ENCODE measurements at regions not wholly inside any gene's neighbourhood (a gene's known extent, or its start where the extent isn't known, plus 50 kb on each side); places are given as distances from the start of the nearest gene placed in this dataset.

DNA sequence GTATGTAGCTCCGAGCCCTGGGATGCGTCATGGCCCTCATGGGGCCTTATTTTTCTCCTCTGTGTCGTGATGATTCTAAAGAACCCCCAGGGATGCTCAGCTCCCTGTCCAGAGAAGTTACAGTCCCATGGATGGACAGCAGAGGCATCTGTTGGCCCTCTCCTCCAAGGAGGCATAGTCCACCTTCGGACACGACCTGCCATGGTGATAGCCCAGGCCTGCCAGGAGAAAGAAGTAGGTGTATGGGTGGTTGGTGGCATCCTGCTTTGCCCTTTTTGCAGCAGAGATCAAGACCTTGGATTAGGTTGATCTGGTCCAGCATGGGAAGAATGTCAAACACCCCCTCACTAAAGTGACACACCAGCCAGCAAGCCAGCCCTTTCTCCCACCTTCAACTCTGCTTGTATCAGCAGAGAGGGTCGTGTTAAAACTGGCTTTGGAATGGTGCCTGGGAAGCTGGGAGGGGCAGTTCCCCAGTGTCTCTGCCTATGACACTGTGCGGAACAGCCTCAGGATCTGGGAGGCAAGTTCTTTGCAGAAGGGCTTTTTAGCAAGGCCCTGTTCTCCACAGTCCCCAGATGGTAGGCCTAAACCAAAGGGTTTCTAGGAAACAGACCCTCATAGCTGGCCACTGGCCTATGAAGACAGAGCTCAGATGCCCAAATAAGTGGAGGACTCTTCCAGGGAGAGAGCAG is 259.9 kb upstream of the RPL38 start (continued):
- TF ChIP-seq POLR2AphosphoS5 (IDR thresholded peaks at IDR 0.05; ENCODE audit: low read depth, low read length) = no peak
- TF ChIP-seq ELF1 (IDR thresholded peaks at IDR 0.05; ENCODE audit: borderline replicate concordance, low read depth) = no peak
- TF ChIP-seq, protein P1, sequence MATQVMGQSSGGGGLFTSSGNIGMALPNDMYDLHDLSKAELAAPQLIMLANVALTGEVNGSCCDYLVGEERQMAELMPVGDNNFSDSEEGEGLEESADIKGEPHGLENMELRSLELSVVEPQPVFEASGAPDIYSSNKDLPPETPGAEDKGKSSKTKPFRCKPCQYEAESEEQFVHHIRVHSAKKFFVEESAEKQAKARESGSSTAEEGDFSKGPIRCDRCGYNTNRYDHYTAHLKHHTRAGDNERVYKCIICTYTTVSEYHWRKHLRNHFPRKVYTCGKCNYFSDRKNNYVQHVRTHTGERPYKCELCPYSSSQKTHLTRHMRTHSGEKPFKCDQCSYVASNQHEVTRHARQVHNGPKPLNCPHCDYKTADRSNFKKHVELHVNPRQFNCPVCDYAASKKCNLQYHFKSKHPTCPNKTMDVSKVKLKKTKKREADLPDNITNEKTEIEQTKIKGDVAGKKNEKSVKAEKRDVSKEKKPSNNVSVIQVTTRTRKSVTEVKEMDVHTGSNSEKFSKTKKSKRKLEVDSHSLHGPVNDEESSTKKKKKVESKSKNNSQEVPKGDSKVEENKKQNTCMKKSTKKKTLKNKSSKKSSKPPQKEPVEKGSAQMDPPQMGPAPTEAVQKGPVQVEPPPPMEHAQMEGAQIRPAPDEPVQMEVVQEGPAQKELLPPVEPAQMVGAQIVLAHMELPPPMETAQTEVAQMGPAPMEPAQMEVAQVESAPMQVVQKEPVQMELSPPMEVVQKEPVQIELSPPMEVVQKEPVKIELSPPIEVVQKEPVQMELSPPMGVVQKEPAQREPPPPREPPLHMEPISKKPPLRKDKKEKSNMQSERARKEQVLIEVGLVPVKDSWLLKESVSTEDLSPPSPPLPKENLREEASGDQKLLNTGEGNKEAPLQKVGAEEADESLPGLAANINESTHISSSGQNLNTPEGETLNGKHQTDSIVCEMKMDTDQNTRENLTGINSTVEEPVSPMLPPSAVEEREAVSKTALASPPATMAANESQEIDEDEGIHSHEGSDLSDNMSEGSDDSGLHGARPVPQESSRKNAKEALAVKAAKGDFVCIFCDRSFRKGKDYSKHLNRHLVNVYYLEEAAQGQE (IDR thresholded peaks at IDR 0.05; ENCODE audit: low read depth) = no peak
- no peak for TF ChIP-seq JUND (IDR thresholded peaks at IDR 0.05)

DNA sequence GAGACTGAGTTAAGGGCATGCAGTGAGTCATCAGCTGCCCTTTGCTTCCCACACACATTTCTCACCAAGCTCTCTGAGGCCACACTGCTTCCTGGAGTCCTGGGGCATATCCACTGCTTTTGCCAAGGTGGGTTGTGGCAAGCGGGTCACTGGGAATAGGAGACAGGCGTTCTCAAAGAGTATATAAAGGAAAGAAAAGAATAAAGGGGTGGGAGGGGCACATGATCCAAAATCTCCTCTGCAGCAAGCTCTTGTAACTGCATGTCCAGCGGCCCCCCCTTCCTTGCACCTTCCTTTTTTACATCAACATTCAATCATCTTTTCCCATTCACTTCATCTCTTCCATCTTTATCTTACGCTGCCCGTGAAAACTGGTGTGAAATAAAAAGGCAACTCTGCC is 259.1 kb upstream of the RPL38 start:
- intact Hi-C loops (cut with micrococcal nuclease) = no loop called here
- H3K9me2 ChIP-seq (ENCODE audit: insufficient read depth) = no peaks in the 10 kb centered on the region
- ChIA-PET RAD21 (ENCODE audit: low non-redundant PET in 1 of 2, low total read pairs in 2 of 2, uncharacterized antibody in 2 of 2, unreplicated experiment in 2 of 2) (no interaction called here), POLR2A (no interaction called here), CTCF (no interaction called here)
- H2AFZ ChIP-seq (ENCODE audit: low read depth, low read length, poor library complexity, severe bottlenecking) = no peak overlapping the region
- no peak for TF ChIP-seq CEBPB (IDR thresholded peaks at IDR 0.05; ENCODE audit: low read depth)
- TF ChIP-seq, protein P1 (IDR thresholded peaks at IDR 0.05; ENCODE audit: low read depth) = no peak
- TF ChIP-seq RAD21 (IDR thresholded peaks at IDR 0.05; ENCODE audit: low read depth) = no peak
- TF ChIP-seq POLR2AphosphoS5 (IDR thresholded peaks at IDR 0.05; ENCODE audit: low read depth, low read length) = no peak
- TF ChIP-seq EGR1 (IDR thresholded peaks at IDR 0.05; ENCODE audit: low read depth) = no peak
- no peak for TF ChIP-seq SIN3A (IDR thresholded peaks at IDR 0.05; ENCODE audit: low read depth)
- TF ChIP-seq, protein P2, sequence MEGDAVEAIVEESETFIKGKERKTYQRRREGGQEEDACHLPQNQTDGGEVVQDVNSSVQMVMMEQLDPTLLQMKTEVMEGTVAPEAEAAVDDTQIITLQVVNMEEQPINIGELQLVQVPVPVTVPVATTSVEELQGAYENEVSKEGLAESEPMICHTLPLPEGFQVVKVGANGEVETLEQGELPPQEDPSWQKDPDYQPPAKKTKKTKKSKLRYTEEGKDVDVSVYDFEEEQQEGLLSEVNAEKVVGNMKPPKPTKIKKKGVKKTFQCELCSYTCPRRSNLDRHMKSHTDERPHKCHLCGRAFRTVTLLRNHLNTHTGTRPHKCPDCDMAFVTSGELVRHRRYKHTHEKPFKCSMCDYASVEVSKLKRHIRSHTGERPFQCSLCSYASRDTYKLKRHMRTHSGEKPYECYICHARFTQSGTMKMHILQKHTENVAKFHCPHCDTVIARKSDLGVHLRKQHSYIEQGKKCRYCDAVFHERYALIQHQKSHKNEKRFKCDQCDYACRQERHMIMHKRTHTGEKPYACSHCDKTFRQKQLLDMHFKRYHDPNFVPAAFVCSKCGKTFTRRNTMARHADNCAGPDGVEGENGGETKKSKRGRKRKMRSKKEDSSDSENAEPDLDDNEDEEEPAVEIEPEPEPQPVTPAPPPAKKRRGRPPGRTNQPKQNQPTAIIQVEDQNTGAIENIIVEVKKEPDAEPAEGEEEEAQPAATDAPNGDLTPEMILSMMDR (IDR thresholded peaks at IDR 0.05 in 2 of 3, conservative IDR thresholded peaks at IDR 0.05 in 1 of 3; ENCODE audit: borderline replicate concordance in 1 of 3, insufficient read depth in 1 of 3, low read depth in 2 of 3, low read length in 2 of 3) = no peak
- no peak for TF ChIP-seq YY1 (IDR thresholded peaks at IDR 0.05; ENCODE audit: extremely low read depth, insufficient replicate concordance, low read depth, low read length)
- TF ChIP-seq SP1 (IDR thresholded peaks at IDR 0.05; ENCODE audit: low read depth) = no peak
- ATAC-seq (no peak), DNase-seq (ENCODE audit: low read depth, low spot score) (no peak)
- H3K4me3 ChIP-seq (replicated peaks in 1 of 2; ENCODE audit: low read depth in 1 of 2, low read length in 2 of 2) = no peak overlapping the region
- H3K4me1 ChIP-seq (ENCODE audit: control insufficient read depth in 1 of 2, insufficient read depth in 2 of 2, low read length in 2 of 2) = no peaks in the 10 kb centered on the region
- no peak overlapping the region for H3K9ac ChIP-seq (ENCODE audit: low read length)
- no peaks in the 10 kb centered on the region for H4K20me1 ChIP-seq (ENCODE audit: insufficient read depth)
- no peaks in the 10 kb centered on the region for H3K79me2 ChIP-seq (ENCODE audit: insufficient read depth, low read length)
- H3K9me3 ChIP-seq (ENCODE audit: control insufficient read depth in 1 of 2, insufficient read depth in 1 of 2, low read depth in 1 of 2, low read length in 2 of 2) = no peaks in the 10 kb centered on the region
- H3K36me3 ChIP-seq (ENCODE audit: control insufficient read depth in 1 of 2, insufficient read depth in 2 of 2, low read length in 2 of 2) = no peaks in the 10 kb centered on the region
- H3K27ac ChIP-seq (ENCODE audit: low read depth, low read length) = no peak overlapping the region
- H3K27me3 ChIP-seq (ENCODE audit: insufficient read depth, low read length) = peaks cover 18% of the 10 kb centered on the region; the same call in 1 of the 2 replicates
- BruUV-seq (replicated peaks) = no TSS peak
- no peak overlapping the region for H3K4me2 ChIP-seq (ENCODE audit: low read length)

Measured in HCT116 (cell line).